Stimulated activated memory B cell treated with anti-CD40 and anti-IgM and Interleukin-4, amounts not matched to agents 10 μg/mL and 1 μg/mL and 100 μg/mL, for 72 hours (primary cell): ENCODE measurements at regions not wholly inside any gene's neighbourhood (a gene's known extent, or its start where the extent isn't known, plus 50 kb on each side); places are given as distances from the start of the nearest gene placed in this dataset.

Experiments used
- ATAC-seq: fragments of 150-1000 bp; cut with Tn5 transposase; 2 replicates; pipeline ENCODE4 v1.10.0; 2021
- H3K27ac Mint-ChIP-seq: one replicate; pipeline ENCODE4 v1.8.0; 2022; ENCODE audit warnings: mild to moderate bottlenecking, mixed read lengths
- H3K27me3 Mint-ChIP-seq: one replicate; pipeline ENCODE4 v1.8.0; 2022; ENCODE audit warnings: mixed read lengths
- H3K36me3 Mint-ChIP-seq: one replicate; pipeline ENCODE4 v1.8.0; 2022; ENCODE audit warnings: mixed read lengths
- H3K4me1 Mint-ChIP-seq: one replicate; pipeline ENCODE4 v1.8.0; 2022; ENCODE audit warnings: mixed read lengths
- H3K4me3 Mint-ChIP-seq: one replicate; pipeline ENCODE4 v1.8.0; 2022; ENCODE audit warnings: mild to moderate bottlenecking, moderate library complexity, mixed read lengths
- H3K9me3 Mint-ChIP-seq: one replicate; pipeline ENCODE4 v1.8.0; 2022; ENCODE audit warnings: mixed read lengths

DNA sequence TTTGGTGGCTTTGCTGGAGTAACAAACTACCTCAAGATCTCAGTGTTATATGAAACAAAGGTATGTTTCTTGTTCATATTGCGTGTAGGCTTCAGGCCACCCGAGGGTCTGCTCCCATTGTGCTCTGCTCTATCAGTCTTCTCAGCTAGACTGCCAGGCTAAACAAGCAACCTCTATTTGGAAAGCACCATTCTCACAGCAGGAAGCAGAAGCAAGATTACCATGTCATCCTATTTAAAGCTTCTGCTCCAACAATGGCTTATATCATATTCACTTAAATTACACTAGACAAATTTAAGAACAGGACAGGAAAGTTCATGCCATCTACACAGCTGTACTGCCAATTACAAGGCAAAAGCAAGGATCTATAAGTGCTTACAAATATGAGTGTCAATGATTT lies 385.8 kb downstream of the PPARGC1A start:
- Mint-ChIP-seq H3K27me3 (no peaks in the 10 kb centered on the region), H3K36me3 (no peaks in the 10 kb centered on the region), H3K4me1 (no peaks in the 10 kb centered on the region), H3K27ac (no peak overlapping the region), H3K4me3 (no peak overlapping the region), H3K9me3 (peaks cover 5% of the 10 kb centered on the region)
- ATAC-seq, result no peak

GRCh38 chr4:23500894-23501449 lies 388.9 kb downstream of the PPARGC1A start:
- ATAC-seq, result no peak
- H3K27ac Mint-ChIP-seq, result no peak overlapping the region
- H3K4me1 Mint-ChIP-seq, result no peaks in the 10 kb centered on the region
- no peak overlapping the region for H3K4me3 Mint-ChIP-seq
- H3K27me3 Mint-ChIP-seq, result no peaks in the 10 kb centered on the region
- H3K9me3 Mint-ChIP-seq, result peaks cover 13% of the 10 kb centered on the region
- H3K36me3 Mint-ChIP-seq, result no peaks in the 10 kb centered on the region

GRCh38 chr4:23485801-23486200 lies 404.0 kb downstream of the PPARGC1A start:
- H3K27me3 Mint-ChIP-seq, result no peaks in the 10 kb centered on the region
- no peaks in the 10 kb centered on the region for H3K4me1 Mint-ChIP-seq
- H3K27ac Mint-ChIP-seq, result no peak overlapping the region
- H3K9me3 Mint-ChIP-seq, result no peaks in the 10 kb centered on the region
- no peaks in the 10 kb centered on the region for H3K36me3 Mint-ChIP-seq
- no peak overlapping the region for H3K4me3 Mint-ChIP-seq
- no peak for ATAC-seq

DNA sequence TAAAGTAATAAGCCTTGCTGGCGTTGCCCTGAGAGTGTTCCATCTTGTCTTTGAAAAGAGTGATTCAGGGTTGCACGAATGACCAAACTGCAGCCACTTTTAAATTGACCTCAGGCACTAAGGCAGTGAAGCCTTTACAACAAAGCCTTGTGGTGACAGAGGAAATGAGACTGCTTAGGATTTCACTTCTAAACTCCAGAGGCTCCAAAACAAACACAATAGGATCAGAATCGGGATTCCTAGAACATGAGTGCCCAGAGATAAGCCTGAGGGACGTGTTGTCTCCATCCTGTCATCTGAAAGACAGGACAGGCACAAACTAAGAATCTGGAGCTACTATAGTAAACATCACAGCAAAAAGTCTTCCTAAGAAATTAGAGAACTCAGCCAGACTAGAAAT lies 405.2 kb downstream of the PPARGC1A start:
- no peaks in the 10 kb centered on the region for H3K36me3 Mint-ChIP-seq
- no peak overlapping the region for H3K27ac Mint-ChIP-seq
- no peak overlapping the region for H3K4me3 Mint-ChIP-seq
- H3K9me3 Mint-ChIP-seq, result peaks cover 3% of the 10 kb centered on the region
- no peaks in the 10 kb centered on the region for H3K27me3 Mint-ChIP-seq
- H3K4me1 Mint-ChIP-seq, result no peaks in the 10 kb centered on the region
- no peak for ATAC-seq

DNA sequence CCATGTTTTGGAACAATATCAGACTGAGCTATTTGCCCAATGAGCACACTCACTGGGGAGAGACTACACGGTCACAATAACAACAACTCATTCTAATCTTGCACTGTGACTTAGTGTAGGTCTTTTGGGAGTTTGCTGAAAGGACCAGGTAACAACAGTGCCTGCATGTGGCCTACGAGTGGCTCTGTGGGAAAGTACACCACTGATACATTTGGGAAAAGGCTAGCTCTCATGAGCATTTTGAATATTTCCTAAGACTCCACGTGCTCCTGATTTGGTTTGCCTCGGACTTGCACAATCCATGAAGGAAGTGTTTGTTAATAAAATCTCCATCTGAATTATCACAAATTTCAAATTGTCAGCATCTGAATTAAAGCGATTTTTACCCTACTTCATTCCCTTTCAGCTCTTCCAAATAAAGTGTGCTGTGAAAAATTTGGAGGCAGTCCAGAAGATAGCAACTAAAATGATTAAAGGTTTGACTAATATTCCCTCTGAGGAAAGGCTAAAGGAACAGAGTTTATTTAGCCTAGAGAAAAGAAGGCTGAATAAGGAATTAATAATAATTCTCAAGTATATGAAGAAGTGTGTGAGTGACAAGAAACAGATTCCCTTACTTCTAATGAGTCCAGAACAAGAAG lies 406.4 kb downstream of the PPARGC1A start:
- Mint-ChIP-seq H3K9me3 (peaks cover 3% of the 10 kb centered on the region), H3K4me1 (no peaks in the 10 kb centered on the region), H3K36me3 (no peaks in the 10 kb centered on the region), H3K27me3 (no peaks in the 10 kb centered on the region), H3K27ac (no peak overlapping the region), H3K4me3 (no peak overlapping the region)
- no peak for ATAC-seq

DNA sequence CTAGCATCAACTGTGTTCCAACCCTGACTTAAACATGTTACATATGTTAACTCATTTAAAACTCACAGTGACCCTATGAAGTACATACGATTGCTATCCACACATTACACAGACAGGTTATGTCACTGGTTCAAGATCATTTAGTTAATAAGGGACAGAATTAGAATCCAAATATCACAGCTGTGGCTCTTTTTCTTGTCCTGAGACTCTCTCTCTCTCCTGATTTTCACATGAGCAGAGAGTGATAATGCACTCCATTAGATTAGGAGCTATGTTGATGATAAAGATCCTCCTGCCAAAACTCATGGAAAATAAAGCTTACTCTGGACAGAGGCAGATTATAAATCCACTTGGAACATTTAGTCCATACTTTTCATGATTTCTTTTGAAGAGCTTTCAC lies 408.3 kb downstream of the PPARGC1A start:
- Mint-ChIP-seq H3K36me3 (no peaks in the 10 kb centered on the region), H3K27ac (no peak overlapping the region), H3K9me3 (peaks cover 7% of the 10 kb centered on the region), H3K27me3 (no peaks in the 10 kb centered on the region), H3K4me1 (no peaks in the 10 kb centered on the region), H3K4me3 (no peak overlapping the region)
- ATAC-seq, result no peak

GRCh38 chr4:23477905-23478304 lies 411.9 kb downstream of the PPARGC1A start:
- no peak overlapping the region for H3K4me3 Mint-ChIP-seq
- H3K9me3 Mint-ChIP-seq, result peaks cover 7% of the 10 kb centered on the region
- no peak overlapping the region for H3K27ac Mint-ChIP-seq
- no peak for ATAC-seq
- no peaks in the 10 kb centered on the region for H3K27me3 Mint-ChIP-seq
- no peaks in the 10 kb centered on the region for H3K4me1 Mint-ChIP-seq
- no peaks in the 10 kb centered on the region for H3K36me3 Mint-ChIP-seq

- Mint-ChIP-seq H3K36me3 (no peaks in the 10 kb centered on the region), H3K4me1 (no peaks in the 10 kb centered on the region), H3K27me3 (no peaks in the 10 kb centered on the region), H3K9me3 (peaks cover 10% of the 10 kb centered on the region), H3K27ac (no peak overlapping the region), H3K4me3 (no peak overlapping the region)
- no peak for ATAC-seq
Measured at GRCh38 chr4:23476515-23477090, 413.2 kb downstream of the PPARGC1A start.

DNA sequence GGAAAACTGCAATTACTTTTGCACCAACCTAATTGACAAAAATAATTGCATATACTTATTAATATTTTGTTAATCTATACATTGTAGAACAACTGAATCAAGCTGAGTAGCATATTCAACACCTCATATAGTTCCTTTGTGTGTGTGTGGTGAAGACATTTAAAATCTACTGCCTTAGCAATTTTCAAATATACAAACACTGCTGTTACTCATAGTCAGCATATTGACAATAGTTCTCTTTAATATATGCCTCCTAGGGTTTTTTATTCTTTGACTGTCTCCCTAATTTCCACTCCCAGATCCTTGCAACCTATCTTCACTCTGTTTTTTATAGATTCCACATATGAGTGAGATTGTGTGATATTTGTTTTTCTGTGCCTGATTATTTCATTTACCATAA lies 426.8 kb downstream of the PPARGC1A start:
- Mint-ChIP-seq H3K4me1 (no peaks in the 10 kb centered on the region), H3K36me3 (no peaks in the 10 kb centered on the region), H3K9me3 (peaks cover 11% of the 10 kb centered on the region), H3K27ac (no peak overlapping the region), H3K4me3 (no peak overlapping the region), H3K27me3 (no peaks in the 10 kb centered on the region)
- ATAC-seq, result no peak

DNA sequence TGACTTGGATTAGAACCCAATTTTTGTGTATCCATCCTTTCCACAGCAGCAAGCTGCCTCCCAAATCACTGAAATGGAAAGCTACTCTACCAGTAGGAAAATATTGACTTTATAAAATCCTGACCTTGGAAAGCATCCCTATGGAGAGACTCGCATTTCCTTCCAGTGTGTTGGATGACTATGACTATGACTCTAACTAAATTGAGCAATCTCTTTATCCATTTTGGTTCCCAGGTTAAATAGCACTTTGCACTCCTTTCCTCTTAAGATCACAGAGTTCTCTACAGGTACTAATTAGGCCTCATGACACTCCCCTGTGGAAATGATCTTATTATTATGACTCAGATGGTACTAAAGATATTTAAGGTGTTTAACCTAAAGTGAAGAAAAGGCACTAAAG lies 431.8 kb downstream of the PPARGC1A start:
- no peak for ATAC-seq
- Mint-ChIP-seq H3K4me1 (no peaks in the 10 kb centered on the region), H3K36me3 (no peaks in the 10 kb centered on the region), H3K27me3 (no peaks in the 10 kb centered on the region), H3K4me3 (no peak overlapping the region), H3K9me3 (peaks cover 7% of the 10 kb centered on the region), H3K27ac (no peak overlapping the region)

GRCh38 chr4:23456864-23457263 lies 433.0 kb downstream of the PPARGC1A start:
- no peaks in the 10 kb centered on the region for H3K4me1 Mint-ChIP-seq
- no peak overlapping the region for H3K27ac Mint-ChIP-seq
- no peak overlapping the region for H3K4me3 Mint-ChIP-seq
- H3K36me3 Mint-ChIP-seq, result no peaks in the 10 kb centered on the region
- H3K9me3 Mint-ChIP-seq, result peaks cover 4% of the 10 kb centered on the region
- no peaks in the 10 kb centered on the region for H3K27me3 Mint-ChIP-seq
- no peak for ATAC-seq

DNA sequence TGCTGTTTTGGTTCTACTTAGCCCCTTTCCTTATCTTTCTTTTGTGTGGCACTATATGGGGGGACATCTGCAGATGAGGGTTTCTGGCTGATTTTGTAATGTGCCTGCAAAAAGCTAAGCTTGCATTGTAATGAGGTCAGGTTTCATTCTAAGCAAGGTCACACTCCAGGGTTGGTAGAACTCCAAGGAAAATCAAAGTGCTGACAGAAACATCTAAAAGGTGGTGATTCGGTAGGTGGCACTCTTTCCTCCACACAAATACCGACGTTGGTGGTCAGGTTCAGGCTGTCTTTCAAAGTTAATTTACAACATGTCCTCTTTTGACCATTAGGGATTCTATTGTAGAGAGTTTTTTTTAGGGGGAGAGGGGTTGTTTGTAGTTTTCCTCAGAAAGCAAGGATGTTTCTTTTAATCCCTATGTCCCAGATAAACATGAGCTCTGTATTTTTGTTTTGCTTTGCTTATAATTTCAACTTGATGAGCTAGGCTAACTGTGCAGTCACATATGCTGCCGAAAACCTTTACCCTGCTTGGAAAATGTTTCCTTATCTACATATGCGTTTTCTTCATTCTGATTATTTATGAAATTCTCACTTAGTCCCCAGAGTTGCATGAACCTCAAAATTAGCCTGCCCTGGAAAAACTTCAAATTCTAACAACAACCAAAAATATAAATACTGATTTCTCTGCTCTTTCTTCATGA lies 434.2 kb downstream of the PPARGC1A start:
- ATAC-seq, result no peak
- Mint-ChIP-seq H3K4me3 (no peak overlapping the region), H3K27ac (no peak overlapping the region), H3K36me3 (no peaks in the 10 kb centered on the region), H3K27me3 (no peaks in the 10 kb centered on the region), H3K4me1 (no peaks in the 10 kb centered on the region), H3K9me3 (peaks cover 3% of the 10 kb centered on the region)

GRCh38 chr4:23441530-23442069 lies 448.2 kb downstream of the PPARGC1A start:
- no peak overlapping the region for H3K27ac Mint-ChIP-seq
- no peak for ATAC-seq
- no peaks in the 10 kb centered on the region for H3K27me3 Mint-ChIP-seq
- H3K4me3 Mint-ChIP-seq, result no peak overlapping the region
- no peaks in the 10 kb centered on the region for H3K4me1 Mint-ChIP-seq
- H3K9me3 Mint-ChIP-seq, result peaks cover 11% of the 10 kb centered on the region
- H3K36me3 Mint-ChIP-seq, result no peaks in the 10 kb centered on the region

DNA sequence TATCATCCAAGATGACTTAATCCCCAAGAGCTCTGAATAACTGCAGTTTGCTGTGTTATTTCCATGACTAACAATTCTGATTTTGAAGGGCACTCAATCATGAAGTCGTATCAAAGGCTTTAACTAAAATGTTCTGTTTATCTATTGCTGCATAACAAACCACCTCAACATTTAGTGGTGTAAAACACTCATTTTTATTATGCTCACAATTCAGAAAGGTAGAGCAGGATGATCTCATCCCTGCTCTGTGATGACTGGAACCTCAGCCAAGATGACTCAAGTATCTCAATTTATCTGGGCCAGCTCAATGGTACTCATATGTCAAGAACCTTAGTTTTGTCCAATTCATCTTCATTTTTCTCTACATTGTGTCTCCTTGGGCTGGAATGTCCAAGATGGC lies 451.1 kb downstream of the PPARGC1A start:
- Mint-ChIP-seq H3K4me3 (no peak overlapping the region), H3K27ac (no peak overlapping the region), H3K9me3 (peaks cover 8% of the 10 kb centered on the region), H3K36me3 (no peaks in the 10 kb centered on the region), H3K27me3 (no peaks in the 10 kb centered on the region), H3K4me1 (no peaks in the 10 kb centered on the region)
- ATAC-seq, result no peak

- no peak overlapping the region for H3K4me3 Mint-ChIP-seq
- ATAC-seq, result no peak
- H3K9me3 Mint-ChIP-seq, result peaks cover 10% of the 10 kb centered on the region
- H3K36me3 Mint-ChIP-seq, result no peaks in the 10 kb centered on the region
- no peaks in the 10 kb centered on the region for H3K27me3 Mint-ChIP-seq
- no peak overlapping the region for H3K27ac Mint-ChIP-seq
- no peaks in the 10 kb centered on the region for H3K4me1 Mint-ChIP-seq
Measured at GRCh38 chr4:23429497-23429896, 460.4 kb downstream of the PPARGC1A start.

- no peak for ATAC-seq
- Mint-ChIP-seq H3K4me1 (no peaks in the 10 kb centered on the region), H3K27ac (no peak overlapping the region), H3K4me3 (no peak overlapping the region), H3K27me3 (no peaks in the 10 kb centered on the region), H3K36me3 (no peaks in the 10 kb centered on the region), H3K9me3 (peaks cover 7% of the 10 kb centered on the region)
Measured at GRCh38 chr4:23425570-23425969, 464.3 kb downstream of the PPARGC1A start.
